GM23338 (cell line): ENCODE measurements at regions not wholly inside any gene's neighbourhood (a gene's known extent, or its start where the extent isn't known, plus 50 kb on each side); places are given as distances from the start of the nearest gene placed in this dataset.

Experiments
- ATAC-seq: fragments of 200-7000 bp; cut with Tn5 transposase; 3 replicates; pipeline ENCODE4 v1.9.1; 2020
- DNase-seq: peaks from one replicate; pipeline ENCODE4 v3.0.0-alpha.2; 2015; ENCODE audit warnings: low spot score
- H2AFZ ChIP-seq: fragments of 200-600 bp; sonication (generic); 2 replicates; pipeline ENCODE4 v1.8.0; 2016; ENCODE audit warnings: antibody characterized with exemption, mild to moderate bottlenecking, moderate library complexity
- H3F3A ChIP-seq: fragments of 200-600 bp; sonication (generic); replicated peaks from 2 replicates; pipeline ENCODE4 v1.8.0; 2017; ENCODE audit warnings: antibody characterized with exemption, mixed run types, low read depth
- H3K27ac ChIP-seq: fragments of 200-600 bp; sonication (generic); 2 replicates; pipeline ENCODE4 v1.6.1; 2016; ENCODE audit warnings: low read depth
- H3K27me3 ChIP-seq: fragments of 200-600 bp; sonication (generic); 2 replicates; pipeline ENCODE4 v1.8.0; 2016; ENCODE audit warnings: mild to moderate bottlenecking, mixed run types, moderate library complexity; ENCODE audit not compliant: insufficient read depth
- H3K36me3 ChIP-seq: fragments of 200-600 bp; sonication (generic); 2 replicates; pipeline ENCODE4 v1.8.0; 2016; ENCODE audit warnings: mild to moderate bottlenecking; ENCODE audit not compliant: insufficient read depth
- H3K4me1 ChIP-seq: fragments of 200-600 bp; sonication (generic); 2 replicates; pipeline ENCODE4 v1.8.0; 2016; ENCODE audit warnings: mild to moderate bottlenecking, moderate library complexity; ENCODE audit not compliant: insufficient read depth
- H3K4me2 ChIP-seq: fragments of 200-600 bp; sonication (generic); 2 replicates; pipeline ENCODE4 v1.7.1; 2017; ENCODE audit warnings: mixed run types
- H3K4me3 ChIP-seq: fragments of 200-600 bp; sonication (generic); 2 replicates; pipeline ENCODE4 v1.6.1; 2016; ENCODE audit warnings: mixed run types
- H3K79me2 ChIP-seq: fragments of 200-600 bp; sonication (generic); replicated peaks from 2 replicates; pipeline ENCODE4 v1.8.0; 2017; ENCODE audit warnings: mild to moderate bottlenecking; ENCODE audit not compliant: insufficient read depth
- H3K9me2 ChIP-seq: fragments of 200-600 bp; sonication (generic); 2 replicates; pipeline ENCODE4 v1.8.0; 2017; ENCODE audit not compliant: insufficient read depth
- H4K20me1 ChIP-seq: fragments of 200-600 bp; sonication (generic); replicated peaks from 2 replicates; pipeline ENCODE4 v1.8.0; 2017; ENCODE audit warnings: mild to moderate bottlenecking; ENCODE audit not compliant: insufficient read depth
- H3K27ac Mint-ChIP-seq: 2 replicates; pipeline ENCODE4 v1.8.0; 2020; ENCODE audit warnings: inconsistent platforms, mild to moderate bottlenecking, moderate library complexity, mixed read lengths
- H3K27me3 Mint-ChIP-seq: 3 replicates; pipeline ENCODE4 v1.8.0; 2022; ENCODE audit warnings: low read depth, mild to moderate bottlenecking, moderate library complexity, mixed read lengths, inconsistent platforms; ENCODE audit not compliant: insufficient read depth, poor library complexity
- H3K36me3 Mint-ChIP-seq: 3 replicates; pipeline ENCODE4 v1.8.0; 2021; ENCODE audit warnings: low read depth, mild to moderate bottlenecking, inconsistent platforms, moderate library complexity, mixed read lengths
- H3K4me1 Mint-ChIP-seq: 3 replicates; pipeline ENCODE4 v1.8.0; 2020; ENCODE audit warnings: mild to moderate bottlenecking, inconsistent platforms, mixed read lengths
- H3K4me3 Mint-ChIP-seq: 3 replicates; pipeline ENCODE4 v1.8.0; 2021; ENCODE audit warnings: moderate library complexity, mild to moderate bottlenecking, inconsistent platforms, mixed read lengths
- H3K9me3 Mint-ChIP-seq: 3 replicates; pipeline ENCODE4 v1.8.0; 2020; ENCODE audit warnings: moderate library complexity, mild to moderate bottlenecking, inconsistent platforms, mixed read lengths
- EZH2 ChIP-seq: fragments of 200-600 bp; sonication (generic); IDR thresholded peaks from one replicate; pipeline ENCODE4 v1.8.0; 2017; ENCODE audit warnings: antibody characterized with exemption, mild to moderate bottlenecking, low read depth; ENCODE audit not compliant: unreplicated experiment
- EZH2phosphoT487 ChIP-seq: fragments of 200-600 bp; sonication (generic); IDR thresholded peaks from one replicate; pipeline ENCODE4 v1.8.1; 2018; ENCODE audit warnings: antibody characterized with exemption; ENCODE audit not compliant: unreplicated experiment
- JUNB ChIP-seq: IDR thresholded peaks from one replicate; pipeline ENCODE4 v1.6.1; 2016; ENCODE audit warnings: antibody characterized with exemption; ENCODE audit not compliant: unreplicated experiment
- NANOG ChIP-seq: IDR thresholded peaks from 2 replicates; pipeline ENCODE4 v1.6.1; 2016; ENCODE audit warnings: antibody characterized with exemption, borderline replicate concordance
- POLR2AphosphoS5 ChIP-seq: IDR thresholded peaks from 2 replicates; pipeline ENCODE4 v1.6.1; 2016; ENCODE audit warnings: antibody characterized with exemption, low read depth
- STAT1 ChIP-seq: IDR thresholded peaks from one replicate; pipeline ENCODE4 v1.6.1; 2016; ENCODE audit warnings: antibody characterized with exemption; ENCODE audit not compliant: unreplicated experiment
- ZNF114 ChIP-seq: fragments of 250-450 bp; sonication (Bioruptor Pico); IDR thresholded peaks from 2 replicates; pipeline ENCODE4 v1.5.0; 2020; ENCODE audit warnings: mild to moderate bottlenecking, moderate library complexity
- ZNF331 ChIP-seq: fragments of 250-450 bp; sonication (Bioruptor Pico); IDR thresholded peaks from 2 replicates; pipeline ENCODE4 v1.5.0; 2020; ENCODE audit warnings: low read depth, mild to moderate bottlenecking, moderate library complexity
- TF ChIP-seq, protein P1 (sequence below): IDR thresholded peaks from one replicate; pipeline ENCODE4 v1.6.1; 2018; ENCODE audit warnings: antibody characterized with exemption; ENCODE audit not compliant: unreplicated experiment
- TF ChIP-seq, protein P2 (sequence below), 2 experiments: fragments of 200-600 bp in 1 of 2; sonication (generic) in 1 of 2; conservative IDR thresholded peaks; 2 replicates each; pipeline versions ENCODE4 v1.5.1 to v1.6.1; 2016 to 2017; ENCODE audit warnings: antibody characterized with exemption in 2 of 2, low read depth in 2 of 2, mild to moderate bottlenecking in 2 of 2, moderate library complexity in 1 of 2

DNA sequence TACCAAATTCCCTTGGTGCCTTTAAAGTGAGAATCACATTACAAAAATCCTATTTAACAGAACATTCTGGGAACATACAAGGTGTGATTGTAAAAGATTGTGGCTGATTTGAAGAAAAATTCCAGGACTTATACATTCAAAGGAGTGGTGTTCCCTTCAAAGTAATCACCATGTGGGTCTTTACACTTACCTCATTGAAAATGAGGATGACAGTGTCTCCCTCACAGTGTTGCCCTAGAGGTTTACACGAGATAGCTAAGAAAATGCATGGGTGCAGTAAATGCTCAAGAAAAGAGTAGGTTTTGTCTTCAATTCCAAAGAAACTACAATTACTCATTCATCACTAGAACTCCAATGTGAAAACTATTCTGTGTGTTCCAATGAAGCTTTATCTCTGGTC lies 331.5 kb downstream of the SLC4A3 start (continued):
- TF ChIP-seq, protein P1, sequence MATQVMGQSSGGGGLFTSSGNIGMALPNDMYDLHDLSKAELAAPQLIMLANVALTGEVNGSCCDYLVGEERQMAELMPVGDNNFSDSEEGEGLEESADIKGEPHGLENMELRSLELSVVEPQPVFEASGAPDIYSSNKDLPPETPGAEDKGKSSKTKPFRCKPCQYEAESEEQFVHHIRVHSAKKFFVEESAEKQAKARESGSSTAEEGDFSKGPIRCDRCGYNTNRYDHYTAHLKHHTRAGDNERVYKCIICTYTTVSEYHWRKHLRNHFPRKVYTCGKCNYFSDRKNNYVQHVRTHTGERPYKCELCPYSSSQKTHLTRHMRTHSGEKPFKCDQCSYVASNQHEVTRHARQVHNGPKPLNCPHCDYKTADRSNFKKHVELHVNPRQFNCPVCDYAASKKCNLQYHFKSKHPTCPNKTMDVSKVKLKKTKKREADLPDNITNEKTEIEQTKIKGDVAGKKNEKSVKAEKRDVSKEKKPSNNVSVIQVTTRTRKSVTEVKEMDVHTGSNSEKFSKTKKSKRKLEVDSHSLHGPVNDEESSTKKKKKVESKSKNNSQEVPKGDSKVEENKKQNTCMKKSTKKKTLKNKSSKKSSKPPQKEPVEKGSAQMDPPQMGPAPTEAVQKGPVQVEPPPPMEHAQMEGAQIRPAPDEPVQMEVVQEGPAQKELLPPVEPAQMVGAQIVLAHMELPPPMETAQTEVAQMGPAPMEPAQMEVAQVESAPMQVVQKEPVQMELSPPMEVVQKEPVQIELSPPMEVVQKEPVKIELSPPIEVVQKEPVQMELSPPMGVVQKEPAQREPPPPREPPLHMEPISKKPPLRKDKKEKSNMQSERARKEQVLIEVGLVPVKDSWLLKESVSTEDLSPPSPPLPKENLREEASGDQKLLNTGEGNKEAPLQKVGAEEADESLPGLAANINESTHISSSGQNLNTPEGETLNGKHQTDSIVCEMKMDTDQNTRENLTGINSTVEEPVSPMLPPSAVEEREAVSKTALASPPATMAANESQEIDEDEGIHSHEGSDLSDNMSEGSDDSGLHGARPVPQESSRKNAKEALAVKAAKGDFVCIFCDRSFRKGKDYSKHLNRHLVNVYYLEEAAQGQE, result no peak
- TF ChIP-seq EZH2, result no peak
- TF ChIP-seq STAT1, result no peak
- no peak for TF ChIP-seq POLR2AphosphoS5
- TF ChIP-seq NANOG, result no peak

DNA sequence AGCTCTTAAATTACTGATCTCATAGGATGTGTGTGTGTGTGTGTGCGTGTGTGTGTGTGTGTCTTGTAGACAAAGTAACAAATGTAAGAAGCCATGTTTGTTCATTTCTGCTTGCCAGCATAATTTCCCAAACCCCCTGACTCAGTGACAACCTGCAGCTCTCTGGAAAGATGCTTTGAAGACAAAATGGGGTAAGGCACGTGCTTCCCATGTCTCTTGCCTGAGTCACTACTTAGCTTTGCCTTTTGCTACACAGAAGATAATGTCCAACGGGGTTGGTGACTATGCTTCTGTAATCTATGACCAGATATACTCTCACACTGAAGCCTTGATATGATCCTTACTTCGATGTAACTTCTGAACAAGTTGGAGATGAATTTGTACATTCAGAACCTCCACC lies 332.0 kb downstream of the SLC4A3 start:
- peaks cover 12% of the 10 kb centered on the region for H3K4me1 Mint-ChIP-seq
- ATAC-seq, result no peak
- H3K36me3 ChIP-seq, result no peaks in the 10 kb centered on the region
- H4K20me1 ChIP-seq, result no peaks in the 10 kb centered on the region
- no peaks in the 10 kb centered on the region for H3K79me2 ChIP-seq
- no peak for DNase-seq
- no peaks in the 10 kb centered on the region for H3K9me2 ChIP-seq
- H3K27ac ChIP-seq, result no peak overlapping the region
- no peaks in the 10 kb centered on the region for H3F3A ChIP-seq
- H3K4me3 Mint-ChIP-seq, result no peak overlapping the region
- H2AFZ ChIP-seq, result no peak overlapping the region
- peaks cover 19% of the 10 kb centered on the region for H3K27me3 ChIP-seq
- peaks cover 10% of the 10 kb centered on the region for H3K27me3 Mint-ChIP-seq
- peaks cover 4% of the 10 kb centered on the region; the same call in 1 of the 3 replicates for H3K36me3 Mint-ChIP-seq
- no peak overlapping the region for H3K4me3 ChIP-seq
- no peak overlapping the region for H3K4me2 ChIP-seq
- no peak for TF ChIP-seq ZNF114 (CRISPR knock-in tag)
- no peak for TF ChIP-seq POLR2AphosphoS5
- no peak for TF ChIP-seq EZH2phosphoT487
- TF ChIP-seq, protein P2, sequence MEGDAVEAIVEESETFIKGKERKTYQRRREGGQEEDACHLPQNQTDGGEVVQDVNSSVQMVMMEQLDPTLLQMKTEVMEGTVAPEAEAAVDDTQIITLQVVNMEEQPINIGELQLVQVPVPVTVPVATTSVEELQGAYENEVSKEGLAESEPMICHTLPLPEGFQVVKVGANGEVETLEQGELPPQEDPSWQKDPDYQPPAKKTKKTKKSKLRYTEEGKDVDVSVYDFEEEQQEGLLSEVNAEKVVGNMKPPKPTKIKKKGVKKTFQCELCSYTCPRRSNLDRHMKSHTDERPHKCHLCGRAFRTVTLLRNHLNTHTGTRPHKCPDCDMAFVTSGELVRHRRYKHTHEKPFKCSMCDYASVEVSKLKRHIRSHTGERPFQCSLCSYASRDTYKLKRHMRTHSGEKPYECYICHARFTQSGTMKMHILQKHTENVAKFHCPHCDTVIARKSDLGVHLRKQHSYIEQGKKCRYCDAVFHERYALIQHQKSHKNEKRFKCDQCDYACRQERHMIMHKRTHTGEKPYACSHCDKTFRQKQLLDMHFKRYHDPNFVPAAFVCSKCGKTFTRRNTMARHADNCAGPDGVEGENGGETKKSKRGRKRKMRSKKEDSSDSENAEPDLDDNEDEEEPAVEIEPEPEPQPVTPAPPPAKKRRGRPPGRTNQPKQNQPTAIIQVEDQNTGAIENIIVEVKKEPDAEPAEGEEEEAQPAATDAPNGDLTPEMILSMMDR (conservative IDR thresholded peaks at IDR 0.05; ENCODE audit: low read depth in 2 of 2), result no peak
- no peak for TF ChIP-seq NANOG
- no peak overlapping the region for H3K27ac Mint-ChIP-seq
- H3K9me3 Mint-ChIP-seq, result peaks cover 13% of the 10 kb centered on the region
- peaks cover 9% of the 10 kb centered on the region for H3K4me1 ChIP-seq

- ATAC-seq (no peak), DNase-seq (no peak)
- Histone ChIP-seq H3K27ac (no peak overlapping the region), H3K4me3 (no peak overlapping the region), H3K36me3 (no peaks in the 10 kb centered on the region), H3K27me3 (peaks cover 23% of the 10 kb centered on the region), H3K4me1 (peaks cover 29% of the 10 kb centered on the region), H3K9me2 (peaks cover 9% of the 10 kb centered on the region; the same call in 1 of the 2 replicates), H3K79me2 (no peaks in the 10 kb centered on the region), H4K20me1 (no peaks in the 10 kb centered on the region), H3K4me2 (no peak overlapping the region), H3F3A (no peaks in the 10 kb centered on the region), H2AFZ (no peak overlapping the region)
- Mint-ChIP-seq H3K4me1 (peaks cover 36% of the 10 kb centered on the region), H3K36me3 (peaks cover 3% of the 10 kb centered on the region; the same call in 1 of the 3 replicates), H3K4me3 (no peak overlapping the region), H3K9me3 (peaks cover 2% of the 10 kb centered on the region; the same call in 2 of the 3 replicates), H3K27ac (no peak overlapping the region), H3K27me3 (peaks cover 25% of the 10 kb centered on the region)
- TF ChIP-seq ZNF331 (CRISPR knock-in tag), result no peak
- TF ChIP-seq POLR2AphosphoS5, result no peak
- TF ChIP-seq, protein P2 (conservative IDR thresholded peaks at IDR 0.05; ENCODE audit: low read depth in 2 of 2), result no peak
- TF ChIP-seq JUNB, result no peak
- TF ChIP-seq EZH2phosphoT487, result no peak
- TF ChIP-seq ZNF114 (CRISPR knock-in tag), result no peak
- TF ChIP-seq EZH2, result no peak
Measured at GRCh38 chr2:219961947-219962498, 334.6 kb downstream of the SLC4A3 start.
